NCI-H774 (cell line): ENCODE measurements at regions not wholly inside any gene's neighbourhood (a gene's known extent, or its start where the extent isn't known, plus 50 kb on each side); places are given as distances from the start of the nearest gene placed in this dataset.

Experiments
- DNase-seq: peaks from one replicate; lab custom pipeline; 2025; lab: John Stamatoyannopoulos, UW

DNA sequence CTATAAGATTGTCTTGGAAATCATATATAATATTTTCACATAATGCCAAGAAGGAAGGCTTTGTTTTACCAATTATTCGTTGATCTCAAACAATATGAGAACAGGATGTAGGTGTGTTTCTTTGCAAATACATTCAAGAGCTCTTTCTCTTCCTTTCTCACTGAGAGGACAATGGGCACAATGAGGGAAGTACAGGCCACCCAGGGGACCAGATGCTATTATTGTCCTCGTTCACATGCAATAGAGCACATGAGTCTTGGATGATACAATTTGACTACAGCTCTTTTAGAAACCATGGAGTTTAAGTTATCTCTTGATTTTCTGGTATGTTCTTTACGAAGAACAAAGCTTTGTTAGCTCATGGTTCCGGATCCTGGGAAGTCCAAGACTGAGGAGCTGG lies 323.7 kb upstream of the KLF6 start:
- no peak for DNase-seq

DNA sequence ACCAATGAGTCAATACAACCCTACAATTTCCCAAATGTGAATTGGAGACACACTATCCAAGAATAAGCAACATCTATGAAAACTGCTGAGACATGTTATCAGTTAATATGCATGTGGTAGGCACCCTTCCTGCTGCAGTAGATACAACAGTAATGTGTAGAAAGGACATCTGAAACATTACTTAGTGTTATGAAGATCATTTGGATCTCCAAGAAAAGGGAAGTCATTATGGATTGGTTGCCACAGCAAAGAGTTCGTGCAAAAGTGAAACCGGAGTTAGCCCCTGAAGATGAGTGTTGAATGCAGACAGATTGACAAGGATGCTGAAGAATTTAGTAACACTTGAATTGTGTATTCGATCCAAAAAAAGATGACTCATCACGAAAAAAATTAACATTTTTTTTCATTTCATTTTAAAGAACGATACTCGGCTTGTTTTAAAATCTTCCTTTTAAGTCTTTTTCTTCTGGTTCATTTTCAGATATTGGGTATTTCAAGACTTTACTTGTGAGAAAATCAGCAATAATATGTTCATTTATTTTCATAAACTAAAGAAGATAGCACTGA lies 322.4 kb upstream of the KLF6 start:
- DNase-seq: no peak

DNA sequence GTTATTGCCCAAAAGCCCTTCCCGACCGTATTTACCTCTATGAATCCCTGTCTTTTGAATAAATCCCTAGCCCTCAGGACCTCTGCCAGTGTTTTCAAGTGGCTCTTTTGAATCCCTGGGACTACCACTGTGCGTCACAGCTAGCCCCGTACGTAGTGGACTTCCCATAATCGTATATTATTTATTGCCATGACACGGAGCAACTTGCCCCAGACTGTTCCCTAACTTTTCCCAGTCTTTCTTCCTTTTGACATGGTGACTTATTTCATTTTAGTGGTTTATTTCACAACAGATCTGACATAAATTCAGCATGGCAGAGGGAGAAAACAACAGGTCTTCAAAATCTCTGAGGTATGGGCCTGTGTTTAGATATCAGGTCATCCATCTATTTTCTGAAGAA lies 318.6 kb upstream of the KLF6 start:
- no peak for DNase-seq

DNA sequence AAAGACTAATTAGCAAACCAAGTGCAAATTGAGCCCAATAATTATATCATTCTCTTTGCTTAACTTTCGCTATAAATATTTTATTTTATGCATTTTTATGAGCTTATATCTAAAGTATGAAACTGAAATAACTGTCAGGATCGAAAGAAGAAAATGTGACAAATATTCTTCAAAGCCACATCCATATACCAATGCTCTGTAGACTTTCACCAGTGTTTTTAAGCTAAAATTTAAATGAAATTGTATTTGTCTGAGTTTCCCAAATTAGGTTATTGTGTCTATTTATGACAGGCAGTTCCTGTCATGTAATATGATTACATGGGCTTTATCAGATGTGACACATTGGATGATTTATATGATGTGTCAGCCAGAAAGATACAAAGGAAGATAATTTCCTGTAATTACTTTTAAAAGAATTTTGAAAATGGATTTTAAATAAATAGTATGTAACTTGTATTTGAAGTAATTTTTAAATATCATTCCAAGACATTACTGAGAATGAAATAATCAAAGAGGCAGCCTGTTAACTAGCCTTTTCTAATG lies 317.9 kb upstream of the KLF6 start:
- no peak for DNase-seq

DNA sequence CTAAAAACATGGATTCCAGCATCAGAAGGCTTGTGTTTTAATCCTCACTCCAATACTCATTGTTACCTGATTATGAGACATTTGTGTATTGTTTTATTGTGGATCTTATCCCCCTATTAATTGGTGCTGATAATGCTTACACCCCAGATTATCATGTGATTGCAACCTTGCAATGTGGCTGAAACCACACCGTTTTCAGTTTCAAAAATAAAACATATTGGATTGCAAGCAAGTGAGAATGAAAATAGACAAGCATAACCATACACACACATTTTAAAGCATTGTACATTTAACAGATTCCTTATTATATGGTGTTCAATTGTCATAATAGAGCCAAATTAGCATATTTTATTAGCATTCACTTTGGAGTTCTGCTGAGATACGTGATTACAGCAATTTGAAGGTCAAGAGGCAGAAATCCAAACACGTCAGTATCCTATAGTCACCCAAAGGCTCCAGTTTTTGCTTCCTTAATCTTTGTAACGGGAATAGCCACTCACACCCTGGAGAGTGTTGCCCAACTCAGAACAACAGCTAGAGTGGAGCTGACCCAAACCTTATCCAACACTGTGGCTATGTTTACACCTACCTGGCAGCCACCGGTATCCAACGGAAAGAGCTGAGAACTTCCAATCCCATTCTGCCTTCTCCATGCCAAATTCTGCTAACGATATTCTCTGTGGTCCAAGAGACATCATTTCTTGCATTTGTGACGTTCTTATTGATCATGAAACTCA lies 317.1 kb upstream of the KLF6 start:
- no peak for DNase-seq

- DNase-seq: no peak
Measured at GRCh38 chr10:4100380-4100779, 315.4 kb upstream of the KLF6 start.

GRCh38 chr10:4099202-4099601 lies 314.2 kb upstream of the KLF6 start:
- no peak for DNase-seq

- no peak for DNase-seq
Measured at GRCh38 chr10:4095166-4095917, 310.3 kb upstream of the KLF6 start.

GRCh38 chr10:4094751-4095150 lies 309.7 kb upstream of the KLF6 start:
- no peak for DNase-seq

DNA sequence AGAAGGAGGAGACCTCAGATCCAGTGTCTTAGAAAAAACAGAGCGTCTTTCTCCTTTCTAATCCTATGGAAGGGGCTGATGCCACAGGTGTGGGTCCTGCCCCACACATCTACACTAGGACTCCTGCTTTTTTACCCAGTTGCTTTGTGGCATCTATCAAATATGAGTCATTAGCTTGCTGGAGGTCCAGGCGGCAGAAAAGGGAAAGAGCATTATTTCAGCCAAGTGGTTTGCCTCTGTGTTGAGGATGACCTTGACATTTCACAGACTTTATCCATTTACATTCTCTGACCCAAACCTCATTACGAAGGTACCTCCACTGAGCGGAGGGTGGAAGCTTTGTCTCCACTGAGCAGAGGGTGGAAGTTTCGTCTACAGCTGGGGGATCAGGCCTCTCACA lies 308.4 kb upstream of the KLF6 start:
- no peak for DNase-seq

- DNase-seq: no peak
Measured at GRCh38 chr10:4088354-4089066, 303.5 kb upstream of the KLF6 start.

GRCh38 chr10:4086131-4086898 lies 301.3 kb upstream of the KLF6 start:
- no peak for DNase-seq

DNA sequence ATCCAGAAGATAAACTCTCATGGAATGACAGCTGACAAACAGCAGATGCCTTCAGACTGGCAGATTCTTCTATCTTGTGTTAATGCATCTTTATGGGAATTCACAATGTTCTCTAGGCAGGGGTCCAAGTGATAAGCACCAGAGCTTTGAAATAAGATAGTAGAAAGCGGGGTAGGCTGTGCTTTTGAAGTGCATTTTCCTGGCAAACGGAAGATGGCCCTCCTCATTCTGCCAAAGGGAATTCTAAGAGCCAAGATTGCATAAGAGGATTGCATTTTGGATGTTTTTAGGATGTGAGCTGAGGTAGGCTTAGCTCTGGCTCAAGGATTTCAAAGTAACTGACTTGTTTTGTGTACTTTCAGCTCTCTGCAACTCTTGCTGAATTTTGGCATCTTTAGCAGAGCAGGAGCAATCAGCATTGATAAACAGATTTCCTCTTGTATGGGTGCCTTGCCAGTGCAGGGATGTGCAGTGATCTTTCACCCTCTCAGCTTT lies 298.5 kb upstream of the KLF6 start:
- DNase-seq: no peak

GRCh38 chr10:4082861-4083260 lies 297.9 kb upstream of the KLF6 start:
- DNase-seq: no peak

DNA sequence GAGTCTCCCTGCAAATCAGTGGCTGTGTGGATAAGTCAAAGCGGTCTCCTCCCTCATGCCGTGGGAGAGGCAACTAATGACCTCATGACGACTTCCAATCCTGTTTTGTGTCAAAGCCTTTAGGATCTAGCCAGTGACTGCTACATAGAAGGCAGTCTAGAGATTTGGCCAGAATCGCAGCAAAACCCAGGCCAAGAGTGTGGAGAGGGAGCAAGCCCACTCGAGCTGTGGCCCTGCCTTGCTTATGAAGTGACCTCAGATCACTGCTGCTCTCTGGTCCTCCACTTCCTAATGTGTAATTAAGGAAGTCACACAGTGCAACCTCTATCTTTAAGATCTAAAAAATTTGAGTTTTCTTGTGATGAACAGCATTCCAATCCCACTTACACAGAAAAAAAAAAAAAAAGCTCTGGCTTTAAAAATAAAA lies 296.7 kb upstream of the KLF6 start:
- DNase-seq: no peak

- DNase-seq: no peak
Measured at GRCh38 chr10:4080225-4080805, 295.3 kb upstream of the KLF6 start.

DNA sequence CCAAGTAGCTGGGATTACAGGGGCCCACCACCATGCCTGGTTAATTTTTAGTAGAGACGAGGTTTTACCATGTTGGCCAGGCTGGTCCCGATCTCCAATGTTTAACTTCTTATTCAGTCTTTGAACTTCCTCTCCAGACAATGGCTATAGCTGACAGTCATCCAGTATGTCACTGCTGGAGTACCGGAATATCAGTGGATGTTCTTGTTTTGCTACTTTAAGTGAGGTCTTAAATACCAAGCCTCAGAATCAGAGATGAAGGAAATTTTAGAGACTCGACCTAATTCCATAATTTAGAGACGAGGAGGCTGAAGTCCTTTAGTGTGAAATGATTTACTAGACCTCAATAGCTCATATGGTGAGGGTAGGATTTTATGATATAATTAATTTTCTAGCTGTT lies 294.8 kb upstream of the KLF6 start:
- no peak for DNase-seq

GRCh38 chr10:4077804-4078203 lies 292.8 kb upstream of the KLF6 start:
- no peak for DNase-seq

GRCh38 chr10:4076983-4077382 lies 292.0 kb upstream of the KLF6 start:
- DNase-seq: no peak

GRCh38 chr10:4075443-4075842 lies 290.4 kb upstream of the KLF6 start:
- no peak for DNase-seq
